GM23248 (cell line): ENCODE measurements at regions not wholly inside any gene's neighbourhood (a gene's known extent, or its start where the extent isn't known, plus 50 kb on each side); places are given as distances from the start of the nearest gene placed in this dataset.

Experiments
- EZH2 ChIP-seq: fragments of 200-600 bp; sonication (generic); IDR thresholded peaks from 2 replicates; pipeline ENCODE4 v1.6.1; 2018; ENCODE audit warnings: antibody characterized with exemption, mild to moderate bottlenecking; ENCODE audit not compliant: insufficient read depth, poor library complexity, severe bottlenecking
- EZH2phosphoT487 ChIP-seq: fragments of 200-600 bp; sonication (generic); IDR thresholded peaks from 2 replicates; pipeline ENCODE4 v1.6.1; 2018; ENCODE audit warnings: antibody characterized with exemption, moderate library complexity, mild to moderate bottlenecking, low read depth; ENCODE audit not compliant: insufficient read depth

DNA sequence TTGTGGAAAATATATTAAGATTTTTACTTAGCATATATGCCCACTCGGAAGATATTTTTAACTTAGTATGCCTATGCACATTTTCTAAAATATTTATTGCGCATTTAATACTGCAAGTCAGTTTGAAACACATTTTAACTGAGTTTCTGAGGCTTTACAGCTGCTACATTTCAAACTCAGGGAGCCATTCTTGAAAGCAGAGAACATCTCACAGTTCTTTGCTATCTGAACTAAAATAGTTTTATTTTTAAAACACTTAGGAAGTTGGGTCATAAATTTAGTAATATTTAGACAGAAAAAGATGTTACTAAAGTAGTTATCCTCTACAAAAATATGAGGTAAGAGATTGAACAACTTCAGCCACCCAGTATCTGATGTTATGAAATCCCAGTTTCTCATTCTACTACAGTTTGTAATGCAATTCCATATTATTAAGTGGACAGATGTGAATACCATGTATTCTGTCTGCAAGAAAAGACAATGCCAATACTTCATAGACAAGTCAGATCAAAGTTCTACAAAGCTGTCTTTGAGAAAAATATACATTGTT is 409.9 kb upstream of the EDIL3 start:
- TF ChIP-seq EZH2 (no peak), EZH2phosphoT487 (no peak)
